ENCODE measurements at regions not wholly inside any gene's neighbourhood (a gene's known extent, or its start where the extent isn't known, plus 50 kb on each side); places are given as distances from the start of the nearest gene placed in this dataset.

DNA sequence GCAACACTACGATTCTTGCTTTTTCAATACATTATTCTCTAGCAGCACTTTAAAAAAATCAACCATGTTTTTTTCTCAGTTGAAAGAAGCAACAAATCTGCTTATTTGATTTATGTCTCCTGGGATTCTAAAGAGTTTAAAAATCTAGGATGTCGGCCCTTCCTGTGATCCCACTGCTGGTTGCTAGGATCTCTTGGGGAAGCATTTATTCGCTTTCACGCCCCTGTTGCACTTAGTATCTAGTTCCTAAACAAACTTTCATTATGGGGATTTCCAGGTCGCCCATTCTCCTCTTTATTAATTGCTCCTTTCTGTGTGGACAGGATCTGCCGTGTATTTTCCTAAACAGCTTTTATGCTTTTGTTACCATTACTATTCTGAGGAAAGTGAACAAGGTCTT lies 313.5 kb downstream of the AGTPBP1 start:
- Histone ChIP-seq H3K9ac (ENCODE audit: low read depth in 1 of 2, low read length in 2 of 2) (no peak overlapping the region), H3K4me3 (ENCODE audit: low read depth in 1 of 3, low read length in 3 of 3) (no peak overlapping the region), H3K36me3 (ENCODE audit: control insufficient read depth in 4 of 4, insufficient read depth in 3 of 4, low read depth in 1 of 4, low read length in 3 of 4) (no peaks in the 10 kb centered on the region), H3K27me3 (ENCODE audit: control insufficient read depth in 4 of 4, insufficient read depth in 4 of 4, low read length in 3 of 4) (peaks cover 0 to 2% (median 0%) of the 10 kb centered on the region in 4 donors), H3K4me1 (ENCODE audit: control insufficient read depth in 4 of 4, insufficient read depth in 4 of 4, low read length in 3 of 4) (no peaks in the 10 kb centered on the region), H3K9me3 (ENCODE audit: control insufficient read depth in 4 of 4, low read length in 3 of 4) (no peaks in the 10 kb centered on the region), H3K27ac (ENCODE audit: low read depth in 1 of 2, low read length in 2 of 2) (no peak overlapping the region)
- whole genome bisulfite sequencing, result 75% methylated on average over 6 of the region's 6 CpGs
- DNase-seq (ENCODE audit: low spot score), result no peak
- TF ChIP-seq RXRA (IDR thresholded peaks at IDR 0.05), result no peak
- TF ChIP-seq TAF1 (conservative IDR thresholded peaks at IDR 0.05), result no peak
- TF ChIP-seq SP1 (IDR thresholded peaks at IDR 0.05), result no peak
- TF ChIP-seq FOXA1 (IDR thresholded peaks at IDR 0.05), result no peak
- no peak for TF ChIP-seq HNF4A (conservative IDR thresholded peaks at IDR 0.05)
- TF ChIP-seq JUND (IDR thresholded peaks at IDR 0.05), result no peak
- TF ChIP-seq CTCF (IDR thresholded peaks at IDR 0.05; ENCODE audit: low read depth, low read length, missing input control), result no peak
- TF ChIP-seq MAX (IDR thresholded peaks at IDR 0.05), result no peak
- TF ChIP-seq NR2F2 (IDR thresholded peaks at IDR 0.05), result no peak
- TF ChIP-seq REST (IDR thresholded peaks at IDR 0.05), result no peak
- TF ChIP-seq GABPA (IDR thresholded peaks at IDR 0.05 in 1 of 2, conservative IDR thresholded peaks at IDR 0.05 in 1 of 2), result no peak
- TF ChIP-seq HNF4G (IDR thresholded peaks at IDR 0.05), result no peak
- no peak for TF ChIP-seq FOXA2 (IDR thresholded peaks at IDR 0.05)
- TF ChIP-seq, protein P1, sequence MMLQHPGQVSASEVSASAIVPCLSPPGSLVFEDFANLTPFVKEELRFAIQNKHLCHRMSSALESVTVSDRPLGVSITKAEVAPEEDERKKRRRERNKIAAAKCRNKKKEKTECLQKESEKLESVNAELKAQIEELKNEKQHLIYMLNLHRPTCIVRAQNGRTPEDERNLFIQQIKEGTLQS (IDR thresholded peaks at IDR 0.05), result no peak
- TF ChIP-seq RAD21 (IDR thresholded peaks at IDR 0.05), result no peak
- TF ChIP-seq, protein P2, sequence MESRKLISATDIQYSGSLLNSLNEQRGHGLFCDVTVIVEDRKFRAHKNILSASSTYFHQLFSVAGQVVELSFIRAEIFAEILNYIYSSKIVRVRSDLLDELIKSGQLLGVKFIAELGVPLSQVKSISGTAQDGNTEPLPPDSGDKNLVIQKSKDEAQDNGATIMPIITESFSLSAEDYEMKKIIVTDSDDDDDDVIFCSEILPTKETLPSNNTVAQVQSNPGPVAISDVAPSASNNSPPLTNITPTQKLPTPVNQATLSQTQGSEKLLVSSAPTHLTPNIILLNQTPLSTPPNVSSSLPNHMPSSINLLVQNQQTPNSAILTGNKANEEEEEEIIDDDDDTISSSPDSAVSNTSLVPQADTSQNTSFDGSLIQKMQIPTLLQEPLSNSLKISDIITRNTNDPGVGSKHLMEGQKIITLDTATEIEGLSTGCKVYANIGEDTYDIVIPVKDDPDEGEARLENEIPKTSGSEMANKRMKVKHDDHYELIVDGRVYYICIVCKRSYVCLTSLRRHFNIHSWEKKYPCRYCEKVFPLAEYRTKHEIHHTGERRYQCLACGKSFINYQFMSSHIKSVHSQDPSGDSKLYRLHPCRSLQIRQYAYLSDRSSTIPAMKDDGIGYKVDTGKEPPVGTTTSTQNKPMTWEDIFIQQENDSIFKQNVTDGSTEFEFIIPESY (IDR thresholded peaks at IDR 0.05), result no peak
- TF ChIP-seq YY1 (IDR thresholded peaks at IDR 0.05), result no peak
- no peak for TF ChIP-seq EGR1 (IDR thresholded peaks at IDR 0.05; ENCODE audit: low read depth in 2 of 2)
